ENCODE measurements at regions not wholly inside any gene's neighbourhood (a gene's known extent, or its start where the extent isn't known, plus 50 kb on each side); places are given as distances from the start of the nearest gene placed in this dataset.

- no peaks in the 10 kb centered on the region for H3K27me3 ChIP-seq (ENCODE audit: insufficient read depth, low read length)
- H3K4me1 ChIP-seq (ENCODE audit: insufficient read depth, low read length) = no peaks in the 10 kb centered on the region
- H3K27ac ChIP-seq (ENCODE audit: low read length) = no peak overlapping the region
Observed at GRCh38 chr14:56027916-56028712, 90.1 kb upstream of the PELI2 start.

GRCh38 chr14:56036353-56036752 is 81.9 kb upstream of the PELI2 start:
- Histone ChIP-seq H3K9me3 (ENCODE audit: insufficient read depth, low read depth, low read length) (no peaks in the 10 kb centered on the region), H3K36me3 (ENCODE audit: insufficient read depth, low read depth, low read length) (no peaks in the 10 kb centered on the region), H3K4me3 (ENCODE audit: low read length) (no peak overlapping the region), H3K9ac (ENCODE audit: low read depth, low read length) (no peak overlapping the region), H3K27me3 (ENCODE audit: insufficient read depth, low read length) (no peaks in the 10 kb centered on the region), H3K4me1 (ENCODE audit: insufficient read depth, low read length) (no peaks in the 10 kb centered on the region), H3K27ac (ENCODE audit: low read length) (no peak overlapping the region)

More at GRCh38 chr14:56027916-56028712, 90.1 kb upstream of the PELI2 start:
- H3K9me3 ChIP-seq (ENCODE audit: insufficient read depth, low read depth, low read length) = no peaks in the 10 kb centered on the region
- H3K9ac ChIP-seq (ENCODE audit: low read depth, low read length) = no peak overlapping the region
- H3K4me3 ChIP-seq (ENCODE audit: low read length) = no peak overlapping the region
- H3K36me3 ChIP-seq (ENCODE audit: insufficient read depth, low read depth, low read length) = no peaks in the 10 kb centered on the region

GRCh38 chr14:56040121-56040520 is 78.1 kb upstream of the PELI2 start:
- no peaks in the 10 kb centered on the region for H3K27me3 ChIP-seq (ENCODE audit: insufficient read depth, low read length)
- no peak overlapping the region for H3K9ac ChIP-seq (ENCODE audit: low read depth, low read length)
- H3K4me3 ChIP-seq (ENCODE audit: low read length) = no peak overlapping the region
- no peak overlapping the region for H3K27ac ChIP-seq (ENCODE audit: low read length)
- H3K4me1 ChIP-seq (ENCODE audit: insufficient read depth, low read length) = no peaks in the 10 kb centered on the region
- H3K36me3 ChIP-seq (ENCODE audit: insufficient read depth, low read depth, low read length) = no peaks in the 10 kb centered on the region
- no peaks in the 10 kb centered on the region for H3K9me3 ChIP-seq (ENCODE audit: insufficient read depth, low read depth, low read length)

- H3K4me1 ChIP-seq (ENCODE audit: insufficient read depth, low read length) = no peaks in the 10 kb centered on the region
- no peaks in the 10 kb centered on the region for H3K9me3 ChIP-seq (ENCODE audit: insufficient read depth, low read depth, low read length)
- H3K27me3 ChIP-seq (ENCODE audit: insufficient read depth, low read length) = no peaks in the 10 kb centered on the region
- H3K36me3 ChIP-seq (ENCODE audit: insufficient read depth, low read depth, low read length) = no peaks in the 10 kb centered on the region
- no peak overlapping the region for H3K27ac ChIP-seq (ENCODE audit: low read length)
- no peak overlapping the region for H3K4me3 ChIP-seq (ENCODE audit: low read length)
- no peak overlapping the region for H3K9ac ChIP-seq (ENCODE audit: low read depth, low read length)
Observed at GRCh38 chr14:56044196-56044595, 74.0 kb upstream of the PELI2 start.

- H3K4me3 ChIP-seq (ENCODE audit: low read length) = no peak overlapping the region
- H3K36me3 ChIP-seq (ENCODE audit: insufficient read depth, low read depth, low read length) = no peaks in the 10 kb centered on the region
- H3K9ac ChIP-seq (ENCODE audit: low read depth, low read length) = no peak overlapping the region
- H3K27ac ChIP-seq (ENCODE audit: low read length) = no peak overlapping the region
- no peaks in the 10 kb centered on the region for H3K9me3 ChIP-seq (ENCODE audit: insufficient read depth, low read depth, low read length)
- no peaks in the 10 kb centered on the region for H3K4me1 ChIP-seq (ENCODE audit: insufficient read depth, low read length)
- no peaks in the 10 kb centered on the region for H3K27me3 ChIP-seq (ENCODE audit: insufficient read depth, low read length)
Observed at GRCh38 chr14:56046546-56046945, 71.7 kb upstream of the PELI2 start.

GRCh38 chr14:56046996-56047395 is 71.2 kb upstream of the PELI2 start:
- no peaks in the 10 kb centered on the region for H3K36me3 ChIP-seq (ENCODE audit: insufficient read depth, low read depth, low read length)
- no peaks in the 10 kb centered on the region for H3K27me3 ChIP-seq (ENCODE audit: insufficient read depth, low read length)
- no peak overlapping the region for H3K27ac ChIP-seq (ENCODE audit: low read length)
- H3K4me3 ChIP-seq (ENCODE audit: low read length) = no peak overlapping the region
- no peaks in the 10 kb centered on the region for H3K4me1 ChIP-seq (ENCODE audit: insufficient read depth, low read length)
- H3K9ac ChIP-seq (ENCODE audit: low read depth, low read length) = no peak overlapping the region
- H3K9me3 ChIP-seq (ENCODE audit: insufficient read depth, low read depth, low read length) = no peaks in the 10 kb centered on the region

- H3K36me3 ChIP-seq (ENCODE audit: insufficient read depth, low read depth, low read length) = no peaks in the 10 kb centered on the region
- no peak overlapping the region for H3K4me3 ChIP-seq (ENCODE audit: low read length)
- H3K27ac ChIP-seq (ENCODE audit: low read length) = no peak overlapping the region
- H3K4me1 ChIP-seq (ENCODE audit: insufficient read depth, low read length) = no peaks in the 10 kb centered on the region
- H3K9me3 ChIP-seq (ENCODE audit: insufficient read depth, low read depth, low read length) = no peaks in the 10 kb centered on the region
- H3K27me3 ChIP-seq (ENCODE audit: insufficient read depth, low read length) = no peaks in the 10 kb centered on the region
- no peak overlapping the region for H3K9ac ChIP-seq (ENCODE audit: low read depth, low read length)
Observed at GRCh38 chr14:56049536-56049935, 68.7 kb upstream of the PELI2 start.

GRCh38 chr14:56055511-56055910 is 62.7 kb upstream of the PELI2 start:
- Histone ChIP-seq H3K27me3 (ENCODE audit: insufficient read depth, low read length) (no peaks in the 10 kb centered on the region), H3K9me3 (ENCODE audit: insufficient read depth, low read depth, low read length) (no peaks in the 10 kb centered on the region), H3K27ac (ENCODE audit: low read length) (no peak overlapping the region), H3K36me3 (ENCODE audit: insufficient read depth, low read depth, low read length) (no peaks in the 10 kb centered on the region), H3K4me3 (ENCODE audit: low read length) (no peak overlapping the region), H3K4me1 (ENCODE audit: insufficient read depth, low read length) (peaks cover 6% of the 10 kb centered on the region), H3K9ac (ENCODE audit: low read depth, low read length) (no peak overlapping the region)

- no peaks in the 10 kb centered on the region for H3K27me3 ChIP-seq (ENCODE audit: insufficient read depth, low read length)
Observed at GRCh38 chr14:56056031-56056430, 62.2 kb upstream of the PELI2 start.

GRCh38 chr14:56057071-56057741 is 61.0 kb upstream of the PELI2 start:
- H3K4me3 ChIP-seq (ENCODE audit: low read length) = no peak overlapping the region
- no peaks in the 10 kb centered on the region for H3K36me3 ChIP-seq (ENCODE audit: insufficient read depth, low read depth, low read length)
- no peaks in the 10 kb centered on the region for H3K9me3 ChIP-seq (ENCODE audit: insufficient read depth, low read depth, low read length)
- H3K27ac ChIP-seq (ENCODE audit: low read length) = no peak overlapping the region
- H3K27me3 ChIP-seq (ENCODE audit: insufficient read depth, low read length) = no peaks in the 10 kb centered on the region
- peaks cover 6% of the 10 kb centered on the region for H3K4me1 ChIP-seq (ENCODE audit: insufficient read depth, low read length)
- H3K9ac ChIP-seq (ENCODE audit: low read depth, low read length) = no peak overlapping the region

More at GRCh38 chr14:56056031-56056430, 62.2 kb upstream of the PELI2 start:
- no peaks in the 10 kb centered on the region for H3K9me3 ChIP-seq (ENCODE audit: insufficient read depth, low read depth, low read length)
- H3K4me1 ChIP-seq (ENCODE audit: insufficient read depth, low read length) = peaks cover 6% of the 10 kb centered on the region
- H3K9ac ChIP-seq (ENCODE audit: low read depth, low read length) = no peak overlapping the region
- H3K4me3 ChIP-seq (ENCODE audit: low read length) = no peak overlapping the region
- H3K36me3 ChIP-seq (ENCODE audit: insufficient read depth, low read depth, low read length) = no peaks in the 10 kb centered on the region
- H3K27ac ChIP-seq (ENCODE audit: low read length) = no peak overlapping the region

GRCh38 chr14:56057767-56058166 is 60.4 kb upstream of the PELI2 start:
- Histone ChIP-seq H3K4me3 (ENCODE audit: low read length) (no peak overlapping the region), H3K9me3 (ENCODE audit: insufficient read depth, low read depth, low read length) (no peaks in the 10 kb centered on the region), H3K36me3 (ENCODE audit: insufficient read depth, low read depth, low read length) (no peaks in the 10 kb centered on the region), H3K9ac (ENCODE audit: low read depth, low read length) (no peak overlapping the region), H3K27ac (ENCODE audit: low read length) (no peak overlapping the region), H3K4me1 (ENCODE audit: insufficient read depth, low read length) (peaks cover 6% of the 10 kb centered on the region), H3K27me3 (ENCODE audit: insufficient read depth, low read length) (no peaks in the 10 kb centered on the region)

GRCh38 chr14:56059054-56059453 is 59.2 kb upstream of the PELI2 start:
- peaks cover 6% of the 10 kb centered on the region for H3K4me1 ChIP-seq (ENCODE audit: insufficient read depth, low read length)
- no peak overlapping the region for H3K27ac ChIP-seq (ENCODE audit: low read length)
- no peak overlapping the region for H3K4me3 ChIP-seq (ENCODE audit: low read length)
- H3K27me3 ChIP-seq (ENCODE audit: insufficient read depth, low read length) = no peaks in the 10 kb centered on the region
- no peaks in the 10 kb centered on the region for H3K9me3 ChIP-seq (ENCODE audit: insufficient read depth, low read depth, low read length)
- no peaks in the 10 kb centered on the region for H3K36me3 ChIP-seq (ENCODE audit: insufficient read depth, low read depth, low read length)
- H3K9ac ChIP-seq (ENCODE audit: low read depth, low read length) = no peak overlapping the region

Measured in iPS-20b (cell line).